ENCODE measurements at regions not wholly inside any gene's neighbourhood (a gene's known extent, or its start where the extent isn't known, plus 50 kb on each side); places are given as distances from the start of the nearest gene placed in this dataset.

DNA sequence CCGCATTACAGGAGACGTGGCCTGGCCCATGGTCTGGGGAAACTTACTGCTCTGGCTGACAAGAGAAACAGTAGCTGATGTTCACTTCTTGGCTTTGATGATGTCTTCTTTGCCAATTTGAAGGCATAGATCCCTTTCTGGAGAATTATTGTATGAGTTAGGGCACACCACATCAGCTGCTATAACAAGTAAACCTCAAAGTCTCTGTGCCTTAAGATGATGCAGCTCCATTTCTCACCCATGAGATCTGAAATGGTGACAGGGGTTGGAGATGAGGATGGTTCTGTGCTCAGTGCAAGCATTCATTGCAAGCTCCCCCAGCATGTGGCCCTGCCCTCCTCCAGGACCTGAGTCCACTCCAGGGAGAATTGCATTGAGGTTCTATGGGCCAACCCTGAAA, 157.4 kb downstream of the IRX5 start:
- no peak for TF ChIP-seq POLR2A (IDR thresholded peaks at IDR 0.05; ENCODE audit: low read depth, low read length)
- TF ChIP-seq POLR2AphosphoS5 (IDR thresholded peaks at IDR 0.05; ENCODE audit: low read depth, low read length): no peak
- no peak for TF ChIP-seq TAF1 (IDR thresholded peaks at IDR 0.05; ENCODE audit: borderline replicate concordance, low read depth, low read length)

Data from GM12892 (cell line).